PC-3 (cell line): ENCODE measurements at regions not wholly inside any gene's neighbourhood (a gene's known extent, or its start where the extent isn't known, plus 50 kb on each side); places are given as distances from the start of the nearest gene placed in this dataset.

ENCODE experiments used
- ATAC-seq: fragments of 200-7000 bp; cut with Tn5 transposase; 2 replicates; pipeline ENCODE4 v1.9.1; 2020; ENCODE audit warnings: mild to moderate bottlenecking, moderate library complexity
- BruUV-seq: library from RNA; stranded (reverse); fragments of 400-500 nt; replicated peaks from 2 replicates; lab custom pipeline; 2021; lab: Mats Ljungman, UMichigan
- CTCF ChIA-PET: fragments of 300-600 bp; sonication (Branson Sonifier 250); formaldehyde crosslinking; loops from one replicate; lab custom pipeline; 2022; ENCODE audit warnings: antibody characterized with exemption; lab: Charles Lee
- POLR2A ChIA-PET: fragments of 300-600 bp; sonication (Branson Sonifier 250); formaldehyde crosslinking; loops from one replicate; lab custom pipeline; 2022; ENCODE audit warnings: antibody characterized with exemption; ENCODE audit not compliant: unreplicated experiment; lab: Charles Lee
- DNase-seq: peaks from one replicate; pipeline ENCODE4 v3.0.0-alpha.2; 2015
- H2AFZ ChIP-seq: fragments of 300-600 bp; sonication (generic); 2 replicates; pipeline ENCODE4 v1.6.0; 2016; ENCODE audit warnings: antibody characterized with exemption, low read length
- H3F3A ChIP-seq: fragments of 300-600 bp; sonication (generic); one replicate; pipeline ENCODE4 v1.6.0; 2017; ENCODE audit warnings: antibody characterized with exemption, low read length, control low read depth, mild to moderate bottlenecking; ENCODE audit not compliant: unreplicated experiment
- H3K27ac ChIP-seq: fragments of 300-600 bp; sonication (generic); 2 replicates; pipeline ENCODE4 v1.5.1; 2016; ENCODE audit warnings: mild to moderate bottlenecking, low read length
- H3K27me3 ChIP-seq: fragments of 300-600 bp; sonication (generic); 2 replicates; pipeline ENCODE4 v1.6.1; 2016; ENCODE audit warnings: low read length, mixed read lengths
- H3K36me3 ChIP-seq: fragments of 300-600 bp; sonication (generic); 2 replicates; pipeline ENCODE4 v1.6.1; 2016; ENCODE audit warnings: low read depth, mixed run types, low read length, mixed read lengths
- H3K4me1 ChIP-seq: fragments of 300-600 bp; sonication (generic); 2 replicates; pipeline ENCODE4 v1.5.1; 2016; ENCODE audit warnings: low read length; ENCODE audit not compliant: insufficient read depth
- H3K4me2 ChIP-seq: fragments of 300-600 bp; sonication (generic); 2 replicates; pipeline ENCODE4 v1.6.0; 2016; ENCODE audit warnings: low read length
- H3K4me3 ChIP-seq: fragments of 300-600 bp; sonication (generic); 2 replicates; pipeline ENCODE4 v1.5.1; 2016; ENCODE audit warnings: mild to moderate bottlenecking, low read length, mixed read lengths
- H3K79me2 ChIP-seq: fragments of 300-600 bp; sonication (generic); 2 replicates; pipeline ENCODE4 v1.6.1; 2017; ENCODE audit warnings: low read length, mixed read lengths
- H3K9ac ChIP-seq: fragments of 300-600 bp; sonication (generic); 2 replicates; pipeline ENCODE4 v1.6.0; 2016; ENCODE audit warnings: mild to moderate bottlenecking, low read length
- H3K9me2 ChIP-seq: fragments of 300-600 bp; sonication (generic); replicated peaks from 2 replicates; pipeline ENCODE4 v1.6.1; 2016; ENCODE audit warnings: mixed run types, low read length, mixed read lengths
- H3K9me3 ChIP-seq: fragments of 300-600 bp; sonication (generic); 2 replicates; pipeline ENCODE4 v1.6.1; 2016; ENCODE audit warnings: low read length, mixed read lengths
- H4K20me1 ChIP-seq: fragments of 300-600 bp; sonication (generic); 2 replicates; pipeline ENCODE4 v1.6.1; 2016; ENCODE audit warnings: low read length, mixed read lengths
- EZH2 ChIP-seq: fragments of 300-600 bp; sonication (generic); IDR thresholded peaks from one replicate; pipeline ENCODE4 v1.6.1; 2017; ENCODE audit warnings: antibody characterized with exemption, mild to moderate bottlenecking, low read length; ENCODE audit not compliant: unreplicated experiment
- EZH2phosphoT487 ChIP-seq: fragments of 300-600 bp; sonication (generic); IDR thresholded peaks from 2 replicates; pipeline ENCODE4 v1.6.1; 2018; ENCODE audit warnings: mild to moderate bottlenecking, antibody characterized with exemption, low read length, borderline replicate concordance
- intact Hi-C: fragments of 100-400 bp; cut with micrococcal nuclease; formaldehyde crosslinking; loops from 2 replicates; pipeline ENCODE4 v1.9.0; 2023
- TF ChIP-seq, protein P1 (sequence below): fragments of 300-600 bp; sonication (generic); conservative IDR thresholded peaks from 2 replicates; pipeline ENCODE4 v1.5.1; 2017; ENCODE audit warnings: antibody characterized with exemption, low read depth, mild to moderate bottlenecking, low read length

DNA sequence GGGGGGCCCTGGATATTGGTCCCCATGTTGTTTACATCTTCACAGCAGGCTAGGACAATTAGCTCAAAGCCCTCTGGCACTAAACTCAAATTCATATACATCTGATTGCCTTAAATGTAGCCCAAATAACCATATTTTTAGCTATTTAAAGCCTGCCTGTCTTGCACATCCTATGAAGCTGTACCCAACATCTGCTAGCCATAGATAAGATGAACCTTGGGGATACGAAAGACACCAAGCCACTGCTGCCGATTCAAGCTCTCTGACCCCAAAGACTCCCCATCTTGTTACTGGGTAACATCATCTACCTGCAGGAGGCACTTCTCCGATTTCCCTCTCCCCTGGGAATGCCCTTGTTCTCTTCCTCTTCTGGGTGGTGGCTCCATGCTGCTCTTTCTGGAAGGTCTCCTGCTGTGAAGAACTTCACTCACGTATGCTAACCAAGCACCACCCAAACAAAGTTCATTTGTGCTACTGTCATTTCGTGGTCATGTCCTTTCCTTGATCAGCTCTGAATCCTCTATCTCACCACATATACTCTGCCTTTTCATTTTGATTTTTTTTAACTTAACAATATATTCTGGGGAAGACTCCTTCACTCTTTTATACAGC lies 107.7 kb upstream of the ATXN3L start:
- H3K79me2 ChIP-seq: no peaks in the 10 kb centered on the region
- no peak overlapping the region for H2AFZ ChIP-seq
- ATAC-seq: peak; percentile 7
- no peak for DNase-seq
- no peaks in the 10 kb centered on the region for H3K36me3 ChIP-seq
- intact Hi-C loops: loop anchor here (1.0 to 5.0 kb wide), 3 partner anchors 29 to 325 kb away; no protein-coding TSS in a partner anchor
- BruUV-seq: no TSS peak
- no peaks in the 10 kb centered on the region for H3K9me3 ChIP-seq
- peaks cover 4% of the 10 kb centered on the region for H3F3A ChIP-seq
- ChIA-PET CTCF (interaction anchor here (1.0 kb wide), 1 partner anchor 61 kb away, joined by 4 read pairs; no protein-coding TSS in a partner anchor), POLR2A (no interaction called here)
- H3K4me3 ChIP-seq: no peak overlapping the region
- H3K9ac ChIP-seq: peak overlapping the region; percentile 42; the same call in 1 of the 2 replicates
- peak overlapping the region; percentile 53 for H3K4me2 ChIP-seq
- H3K27me3 ChIP-seq: no peaks in the 10 kb centered on the region
- H3K4me1 ChIP-seq: peaks cover 24% of the 10 kb centered on the region
- no peaks in the 10 kb centered on the region for H4K20me1 ChIP-seq
- H3K27ac ChIP-seq: peak overlapping the region; percentile 95
- H3K9me2 ChIP-seq: no peaks in the 10 kb centered on the region
- TF ChIP-seq EZH2phosphoT487: no peak
- TF ChIP-seq, protein P1, sequence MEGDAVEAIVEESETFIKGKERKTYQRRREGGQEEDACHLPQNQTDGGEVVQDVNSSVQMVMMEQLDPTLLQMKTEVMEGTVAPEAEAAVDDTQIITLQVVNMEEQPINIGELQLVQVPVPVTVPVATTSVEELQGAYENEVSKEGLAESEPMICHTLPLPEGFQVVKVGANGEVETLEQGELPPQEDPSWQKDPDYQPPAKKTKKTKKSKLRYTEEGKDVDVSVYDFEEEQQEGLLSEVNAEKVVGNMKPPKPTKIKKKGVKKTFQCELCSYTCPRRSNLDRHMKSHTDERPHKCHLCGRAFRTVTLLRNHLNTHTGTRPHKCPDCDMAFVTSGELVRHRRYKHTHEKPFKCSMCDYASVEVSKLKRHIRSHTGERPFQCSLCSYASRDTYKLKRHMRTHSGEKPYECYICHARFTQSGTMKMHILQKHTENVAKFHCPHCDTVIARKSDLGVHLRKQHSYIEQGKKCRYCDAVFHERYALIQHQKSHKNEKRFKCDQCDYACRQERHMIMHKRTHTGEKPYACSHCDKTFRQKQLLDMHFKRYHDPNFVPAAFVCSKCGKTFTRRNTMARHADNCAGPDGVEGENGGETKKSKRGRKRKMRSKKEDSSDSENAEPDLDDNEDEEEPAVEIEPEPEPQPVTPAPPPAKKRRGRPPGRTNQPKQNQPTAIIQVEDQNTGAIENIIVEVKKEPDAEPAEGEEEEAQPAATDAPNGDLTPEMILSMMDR: no peak
- no peak for TF ChIP-seq EZH2

DNA sequence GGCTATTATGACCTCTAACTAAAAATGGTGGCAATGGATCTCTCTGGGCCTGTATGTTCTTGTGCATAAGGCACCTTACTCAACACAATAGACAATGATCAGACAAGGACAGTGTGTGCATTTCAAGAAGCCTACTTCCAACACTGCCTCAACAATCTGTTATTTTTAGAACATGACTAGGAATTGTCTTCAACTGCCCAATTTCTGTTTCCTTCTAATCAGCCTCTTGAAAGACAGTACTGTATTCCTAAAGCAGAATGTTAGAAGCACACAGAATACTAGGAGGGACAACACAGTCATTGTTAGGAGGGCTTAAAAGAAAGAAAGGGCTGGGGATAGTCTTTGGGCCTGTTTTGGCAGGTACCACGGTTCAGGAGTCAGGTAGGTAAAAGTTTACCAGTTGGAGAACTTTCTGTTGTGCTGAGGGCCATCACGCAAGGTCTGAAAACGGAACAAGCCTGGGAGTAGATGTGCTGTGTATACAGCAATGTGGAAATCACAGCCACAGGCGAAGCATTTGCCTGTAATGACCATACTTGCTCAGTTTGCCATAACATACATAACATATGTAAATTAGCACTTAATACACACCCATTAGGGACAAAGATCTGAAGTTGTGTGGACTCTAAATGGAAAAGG lies 100.8 kb upstream of the ATXN3L start:
- Histone ChIP-seq H2AFZ (no peak overlapping the region), H3K4me1 (peaks cover 14% of the 10 kb centered on the region), H3K4me3 (no peak overlapping the region), H3K9ac (no peak overlapping the region), H3K36me3 (no peaks in the 10 kb centered on the region), H3K4me2 (no peak overlapping the region), H3K79me2 (no peaks in the 10 kb centered on the region), H3F3A (no peaks in the 10 kb centered on the region), H3K9me3 (no peaks in the 10 kb centered on the region), H3K27me3 (no peaks in the 10 kb centered on the region), H4K20me1 (no peaks in the 10 kb centered on the region), H3K9me2 (no peaks in the 10 kb centered on the region), H3K27ac (no peak overlapping the region)
- DNase-seq (no peak), ATAC-seq (no peak)
- intact Hi-C loops: no loop called here
- ChIA-PET CTCF (no interaction called here), POLR2A (no interaction called here)
- TF ChIP-seq, protein P1: no peak
- TF ChIP-seq EZH2phosphoT487 (no peak), EZH2 (no peak)
- BruUV-seq: no TSS peak

DNA sequence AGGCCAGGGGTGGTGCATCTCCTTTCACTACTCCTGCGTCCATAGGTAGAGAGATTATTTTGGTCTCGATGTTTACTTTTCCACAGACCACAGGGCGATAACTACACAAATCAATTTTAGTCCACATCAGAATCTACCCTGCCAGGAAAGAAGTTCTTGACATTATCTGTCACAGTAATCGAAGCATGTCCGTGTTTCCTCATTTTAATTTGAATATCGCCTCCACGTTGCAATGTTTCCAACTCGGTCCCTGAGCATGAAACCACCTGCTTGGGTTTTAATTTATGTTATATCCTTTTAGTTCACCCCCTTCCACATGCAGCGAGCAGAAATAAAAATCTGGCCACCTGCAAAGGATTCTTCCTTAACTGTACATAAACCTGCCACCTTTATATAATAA lies 100.1 kb upstream of the ATXN3L start:
- Histone ChIP-seq H3K9me2 (no peaks in the 10 kb centered on the region), H3K79me2 (no peaks in the 10 kb centered on the region), H3F3A (no peaks in the 10 kb centered on the region), H3K4me3 (no peak overlapping the region), H3K9me3 (no peaks in the 10 kb centered on the region), H3K27me3 (no peaks in the 10 kb centered on the region), H3K9ac (no peak overlapping the region), H4K20me1 (no peaks in the 10 kb centered on the region), H3K27ac (no peak overlapping the region), H3K36me3 (no peaks in the 10 kb centered on the region), H2AFZ (no peak overlapping the region), H3K4me1 (peaks cover 14% of the 10 kb centered on the region), H3K4me2 (no peak overlapping the region)
- DNase-seq (no peak), ATAC-seq (no peak)
- CTCF ChIA-PET: no interaction called here
- no TSS peak for BruUV-seq
- POLR2A ChIA-PET: no interaction called here
- no peak for TF ChIP-seq EZH2
- intact Hi-C loops: no loop called here
